ENCODE measurements at regions not wholly inside any gene's neighbourhood (a gene's known extent, or its start where the extent isn't known, plus 50 kb on each side); places are given as distances from the start of the nearest gene placed in this dataset.

- H3K27ac Mint-ChIP-seq (ENCODE audit: unreplicated experiment): no peak overlapping the region
- peaks cover 6% of the 10 kb centered on the region for H3K4me1 Mint-ChIP-seq
- H3K9me3 Mint-ChIP-seq: no peaks in the 10 kb centered on the region
- H3K4me3 Mint-ChIP-seq: no peak overlapping the region
- no peaks in the 10 kb centered on the region for H3K36me3 Mint-ChIP-seq (ENCODE audit: low read depth)
- no peak for DNase-seq (ENCODE audit: low read depth, low spot score)
- no peaks in the 10 kb centered on the region for H3K27me3 Mint-ChIP-seq (ENCODE audit: low read depth)
- TF ChIP-seq CTCF (conservative IDR thresholded peaks at IDR 0.05): no peak
Measured at GRCh38 chr2:220002251-220002650, 374.8 kb downstream of the SLC4A3 start.

GRCh38 chr2:220002699-220003098 lies 375.3 kb downstream of the SLC4A3 start:
- Mint-ChIP-seq H3K36me3 (ENCODE audit: low read depth) (no peaks in the 10 kb centered on the region), H3K4me1 (peaks cover 6% of the 10 kb centered on the region), H3K9me3 (no peaks in the 10 kb centered on the region), H3K4me3 (no peak overlapping the region), H3K27me3 (ENCODE audit: low read depth) (no peaks in the 10 kb centered on the region), H3K27ac (ENCODE audit: unreplicated experiment) (no peak overlapping the region)
- no peak for TF ChIP-seq CTCF (conservative IDR thresholded peaks at IDR 0.05)
- DNase-seq (ENCODE audit: low read depth, low spot score): no peak

- TF ChIP-seq CTCF (conservative IDR thresholded peaks at IDR 0.05): no peak
- no peak overlapping the region for H3K4me3 Mint-ChIP-seq
- H3K9me3 Mint-ChIP-seq: peaks cover 3% of the 10 kb centered on the region
- H3K36me3 Mint-ChIP-seq (ENCODE audit: low read depth): no peaks in the 10 kb centered on the region
- H3K27me3 Mint-ChIP-seq (ENCODE audit: low read depth): no peaks in the 10 kb centered on the region
- no peak for DNase-seq (ENCODE audit: low read depth, low spot score)
- H3K27ac Mint-ChIP-seq (ENCODE audit: unreplicated experiment): no peak overlapping the region
- H3K4me1 Mint-ChIP-seq: peaks cover 10% of the 10 kb centered on the region
Measured at GRCh38 chr2:220005362-220005761, 377.9 kb downstream of the SLC4A3 start.

GRCh38 chr2:220006152-220006621 lies 378.8 kb downstream of the SLC4A3 start:
- Mint-ChIP-seq H3K27ac (ENCODE audit: unreplicated experiment) (no peak overlapping the region), H3K4me1 (peaks cover 10% of the 10 kb centered on the region), H3K27me3 (ENCODE audit: low read depth) (no peaks in the 10 kb centered on the region), H3K36me3 (ENCODE audit: low read depth) (no peaks in the 10 kb centered on the region), H3K4me3 (no peak overlapping the region), H3K9me3 (peaks cover 3% of the 10 kb centered on the region)
- no peak for DNase-seq (ENCODE audit: low read depth, low spot score)
- no peak for TF ChIP-seq CTCF (conservative IDR thresholded peaks at IDR 0.05)

GRCh38 chr2:220011859-220012258 lies 384.4 kb downstream of the SLC4A3 start:
- Mint-ChIP-seq H3K27me3 (ENCODE audit: low read depth) (no peaks in the 10 kb centered on the region), H3K27ac (ENCODE audit: unreplicated experiment) (no peak overlapping the region), H3K36me3 (ENCODE audit: low read depth) (no peaks in the 10 kb centered on the region), H3K9me3 (peaks cover 3% of the 10 kb centered on the region), H3K4me1 (peaks cover 4% of the 10 kb centered on the region), H3K4me3 (no peak overlapping the region)
- no peak for DNase-seq (ENCODE audit: low read depth, low spot score)
- no peak for TF ChIP-seq CTCF (conservative IDR thresholded peaks at IDR 0.05)

GRCh38 chr2:220014961-220015360 lies 387.5 kb downstream of the SLC4A3 start:
- no peak for TF ChIP-seq CTCF (conservative IDR thresholded peaks at IDR 0.05)
- DNase-seq (ENCODE audit: low read depth, low spot score): no peak
- Mint-ChIP-seq H3K4me1 (peaks cover 4% of the 10 kb centered on the region), H3K36me3 (ENCODE audit: low read depth) (peaks cover 3% of the 10 kb centered on the region), H3K27me3 (ENCODE audit: low read depth) (no peaks in the 10 kb centered on the region), H3K4me3 (no peak overlapping the region), H3K27ac (ENCODE audit: unreplicated experiment) (no peak overlapping the region), H3K9me3 (peaks cover 3% of the 10 kb centered on the region)
